C4-2B (cell line): ENCODE measurements at regions not wholly inside any gene's neighbourhood (a gene's known extent, or its start where the extent isn't known, plus 50 kb on each side); places are given as distances from the start of the nearest gene placed in this dataset.
"Not testable (repeated sequence)": the region's sequence is repeated elsewhere in the genome, so short reads cannot be mapped to it uniquely, and the experiment has no call there.

Experiments
- H3K27ac ChIP-seq: fragments of 450-650 bp; 2 replicates; pipeline ENCODE4 v1.5.1; 2017
- CTCF ChIP-seq: fragments of 450-650 bp; conservative IDR thresholded peaks from 2 replicates; pipeline ENCODE4 v1.5.1; 2017; ENCODE audit warnings: mild to moderate bottlenecking
- ZFX ChIP-seq: fragments of 450-650 bp; IDR thresholded peaks from 2 replicates; pipeline ENCODE4 v1.6.1; 2017

GRCh38 chr1:94666797-94667196, 125.2 kb upstream of the F3 start:
- no peak for TF ChIP-seq CTCF
- no peak overlapping the region for H3K27ac ChIP-seq

DNA sequence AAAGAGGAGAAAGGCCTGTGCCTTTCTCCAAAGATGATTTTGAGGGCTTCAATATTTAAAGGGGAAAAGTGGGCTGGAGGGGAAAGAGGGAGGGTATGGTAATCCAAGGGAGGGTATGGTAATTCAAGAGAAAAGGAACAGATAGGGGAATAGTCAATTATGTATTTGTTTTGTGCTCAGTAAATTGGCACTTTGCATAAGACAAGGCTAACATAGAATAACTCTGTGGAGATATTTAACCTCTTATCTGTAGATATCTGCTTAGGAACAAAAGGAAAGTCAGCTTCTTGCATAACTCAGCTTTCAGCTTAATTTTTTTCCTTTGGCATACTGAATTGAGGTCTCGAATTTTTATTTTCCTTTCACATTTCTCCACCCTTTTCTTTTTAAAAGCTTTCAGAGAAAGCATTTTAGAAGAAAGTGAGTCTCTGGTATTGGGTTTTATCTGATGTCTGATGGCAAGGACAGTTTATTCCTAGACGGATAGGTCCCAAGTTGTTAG, 119.9 kb upstream of the F3 start:
- TF ChIP-seq CTCF (no peak), ZFX (no peak)
- H3K27ac ChIP-seq = no peak overlapping the region

DNA sequence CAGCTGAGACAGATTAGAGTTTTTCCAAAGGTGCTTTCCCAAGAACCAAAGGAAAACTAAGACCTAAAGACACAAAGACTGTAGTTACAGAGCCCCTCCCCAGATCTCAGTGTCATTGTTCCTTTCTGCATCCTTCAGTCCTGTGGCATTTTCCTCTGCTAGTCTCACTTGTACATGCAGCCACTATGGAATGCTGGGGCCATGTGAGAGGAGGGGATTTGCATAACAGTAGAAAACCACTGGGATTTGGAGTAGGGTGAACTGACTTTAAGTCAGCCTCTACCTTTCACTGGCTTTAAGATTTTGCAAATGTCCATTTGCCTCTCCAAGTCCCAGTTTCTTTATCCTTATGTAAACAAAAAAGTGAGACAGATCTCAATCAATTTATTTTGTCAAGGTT, 119.4 kb upstream of the F3 start:
- H3K27ac ChIP-seq = no peak overlapping the region
- TF ChIP-seq ZFX (no peak), CTCF (no peak)

DNA sequence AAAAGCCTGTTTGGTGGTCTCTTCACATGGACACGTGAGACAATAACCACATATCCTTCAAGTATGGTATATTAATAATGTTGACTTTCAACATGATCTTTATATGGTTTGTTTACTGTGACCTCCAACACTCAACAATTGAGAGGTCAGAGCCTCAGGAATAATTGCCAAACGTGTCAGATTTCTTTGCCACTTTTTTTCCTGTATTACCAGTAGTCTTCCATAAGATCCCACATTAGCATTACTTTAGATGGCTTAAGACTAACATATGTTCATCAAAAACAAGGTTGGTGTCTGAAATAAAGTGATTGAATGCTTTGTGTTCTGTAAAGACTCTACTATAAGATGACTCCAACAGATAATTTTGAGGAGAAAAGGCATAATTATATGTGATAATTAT, 118.7 kb upstream of the F3 start:
- TF ChIP-seq ZFX = no peak
- no peak for TF ChIP-seq CTCF
- no peak overlapping the region for H3K27ac ChIP-seq

GRCh38 chr1:94659202-94659601, 117.6 kb upstream of the F3 start:
- not testable (repeated sequence) for H3K27ac ChIP-seq

DNA sequence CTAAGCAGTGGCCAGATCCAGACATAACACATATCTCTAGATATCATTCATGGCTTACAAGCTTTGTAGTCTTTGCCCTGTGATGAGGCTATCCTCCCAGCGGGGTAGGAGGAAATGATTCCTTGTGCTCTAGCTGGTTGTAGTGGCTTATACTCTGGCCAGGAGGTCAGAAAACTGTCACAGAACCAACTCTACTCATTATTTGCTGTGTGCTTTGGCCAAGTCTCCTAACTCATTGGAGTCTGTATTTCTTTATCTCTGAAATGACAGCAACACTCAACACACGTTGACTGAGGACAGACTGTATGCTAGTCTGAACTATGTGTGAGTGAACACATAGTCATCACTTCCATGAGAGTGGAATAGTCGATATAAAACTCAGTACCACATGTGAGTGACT, 116.7 kb upstream of the F3 start:
- peak overlapping the region; percentile 12; the same call in 1 of the 2 replicates for H3K27ac ChIP-seq
- TF ChIP-seq CTCF = no peak
- TF ChIP-seq ZFX = no peak

- peak overlapping the region; percentile 12; the same call in 1 of the 2 replicates for H3K27ac ChIP-seq
These were observed 116.2 kb upstream of the F3 start for GRCh38 chr1:94657776-94658175.

DNA sequence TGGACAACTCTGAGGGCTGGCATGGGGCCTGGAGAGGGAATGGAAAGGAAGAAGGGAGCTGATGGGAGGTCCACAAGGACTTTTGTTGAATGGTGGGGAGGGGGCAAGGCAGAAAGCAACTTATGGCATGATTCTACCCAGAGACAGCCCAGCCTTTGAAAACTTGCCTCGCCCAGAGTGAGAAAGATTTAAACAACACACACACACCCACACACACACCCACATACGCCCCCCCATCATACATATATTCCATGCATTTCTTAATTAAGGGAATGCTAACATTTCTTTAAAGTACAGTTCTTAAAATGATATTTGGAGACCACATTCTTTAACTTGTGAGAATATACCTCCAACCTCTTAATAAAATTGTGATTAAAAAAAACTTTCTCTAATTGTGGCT, 115.4 kb upstream of the F3 start:
- TF ChIP-seq CTCF (no peak), ZFX (no peak)
- no peak overlapping the region for H3K27ac ChIP-seq

- H3K27ac ChIP-seq = no peak overlapping the region
- TF ChIP-seq ZFX (no peak), CTCF (no peak)
These were observed 113.4 kb upstream of the F3 start for GRCh38 chr1:94654919-94655318.
